PC-3 (cell line): ENCODE measurements at regions not wholly inside any gene's neighbourhood (a gene's known extent, or its start where the extent isn't known, plus 50 kb on each side); places are given as distances from the start of the nearest gene placed in this dataset.

Source experiments
- ATAC-seq: fragments of 200-7000 bp; cut with Tn5 transposase; 2 replicates; pipeline ENCODE4 v1.9.1; 2020; ENCODE audit warnings: mild to moderate bottlenecking, moderate library complexity
- BruUV-seq: library from RNA; stranded (reverse); fragments of 400-500 nt; replicated peaks from 2 replicates; lab custom pipeline; 2021; lab: Mats Ljungman, UMichigan
- CTCF ChIA-PET: fragments of 300-600 bp; sonication (Branson Sonifier 250); formaldehyde crosslinking; loops from one replicate; lab custom pipeline; 2022; ENCODE audit warnings: antibody characterized with exemption; lab: Charles Lee
- POLR2A ChIA-PET: fragments of 300-600 bp; sonication (Branson Sonifier 250); formaldehyde crosslinking; loops from one replicate; lab custom pipeline; 2022; ENCODE audit warnings: antibody characterized with exemption; ENCODE audit not compliant: unreplicated experiment; lab: Charles Lee
- DNase-seq: peaks from one replicate; pipeline ENCODE4 v3.0.0-alpha.2; 2015
- H2AFZ ChIP-seq: fragments of 300-600 bp; sonication (generic); 2 replicates; pipeline ENCODE4 v1.6.0; 2016; ENCODE audit warnings: antibody characterized with exemption, low read length
- H3F3A ChIP-seq: fragments of 300-600 bp; sonication (generic); one replicate; pipeline ENCODE4 v1.6.0; 2017; ENCODE audit warnings: antibody characterized with exemption, low read length, control low read depth, mild to moderate bottlenecking; ENCODE audit not compliant: unreplicated experiment
- H3K27ac ChIP-seq: fragments of 300-600 bp; sonication (generic); 2 replicates; pipeline ENCODE4 v1.5.1; 2016; ENCODE audit warnings: mild to moderate bottlenecking, low read length
- H3K27me3 ChIP-seq: fragments of 300-600 bp; sonication (generic); 2 replicates; pipeline ENCODE4 v1.6.1; 2016; ENCODE audit warnings: low read length, mixed read lengths
- H3K36me3 ChIP-seq: fragments of 300-600 bp; sonication (generic); 2 replicates; pipeline ENCODE4 v1.6.1; 2016; ENCODE audit warnings: low read depth, mixed run types, low read length, mixed read lengths
- H3K4me1 ChIP-seq: fragments of 300-600 bp; sonication (generic); 2 replicates; pipeline ENCODE4 v1.5.1; 2016; ENCODE audit warnings: low read length; ENCODE audit not compliant: insufficient read depth
- H3K4me2 ChIP-seq: fragments of 300-600 bp; sonication (generic); 2 replicates; pipeline ENCODE4 v1.6.0; 2016; ENCODE audit warnings: low read length
- H3K4me3 ChIP-seq: fragments of 300-600 bp; sonication (generic); 2 replicates; pipeline ENCODE4 v1.5.1; 2016; ENCODE audit warnings: mild to moderate bottlenecking, low read length, mixed read lengths
- H3K79me2 ChIP-seq: fragments of 300-600 bp; sonication (generic); 2 replicates; pipeline ENCODE4 v1.6.1; 2017; ENCODE audit warnings: low read length, mixed read lengths
- H3K9ac ChIP-seq: fragments of 300-600 bp; sonication (generic); 2 replicates; pipeline ENCODE4 v1.6.0; 2016; ENCODE audit warnings: mild to moderate bottlenecking, low read length
- H3K9me2 ChIP-seq: fragments of 300-600 bp; sonication (generic); replicated peaks from 2 replicates; pipeline ENCODE4 v1.6.1; 2016; ENCODE audit warnings: mixed run types, low read length, mixed read lengths
- H3K9me3 ChIP-seq: fragments of 300-600 bp; sonication (generic); 2 replicates; pipeline ENCODE4 v1.6.1; 2016; ENCODE audit warnings: low read length, mixed read lengths
- H4K20me1 ChIP-seq: fragments of 300-600 bp; sonication (generic); 2 replicates; pipeline ENCODE4 v1.6.1; 2016; ENCODE audit warnings: low read length, mixed read lengths
- EZH2 ChIP-seq: fragments of 300-600 bp; sonication (generic); IDR thresholded peaks from one replicate; pipeline ENCODE4 v1.6.1; 2017; ENCODE audit warnings: antibody characterized with exemption, mild to moderate bottlenecking, low read length; ENCODE audit not compliant: unreplicated experiment
- EZH2phosphoT487 ChIP-seq: fragments of 300-600 bp; sonication (generic); IDR thresholded peaks from 2 replicates; pipeline ENCODE4 v1.6.1; 2018; ENCODE audit warnings: mild to moderate bottlenecking, antibody characterized with exemption, low read length, borderline replicate concordance
- intact Hi-C: fragments of 100-400 bp; cut with micrococcal nuclease; formaldehyde crosslinking; loops from 2 replicates; pipeline ENCODE4 v1.9.0; 2023
- TF ChIP-seq, protein P1 (sequence below): fragments of 300-600 bp; sonication (generic); conservative IDR thresholded peaks from 2 replicates; pipeline ENCODE4 v1.5.1; 2017; ENCODE audit warnings: antibody characterized with exemption, low read depth, mild to moderate bottlenecking, low read length

- BruUV-seq: no TSS peak
- TF ChIP-seq EZH2phosphoT487 (no peak), EZH2 (no peak)
- TF ChIP-seq, protein P1, sequence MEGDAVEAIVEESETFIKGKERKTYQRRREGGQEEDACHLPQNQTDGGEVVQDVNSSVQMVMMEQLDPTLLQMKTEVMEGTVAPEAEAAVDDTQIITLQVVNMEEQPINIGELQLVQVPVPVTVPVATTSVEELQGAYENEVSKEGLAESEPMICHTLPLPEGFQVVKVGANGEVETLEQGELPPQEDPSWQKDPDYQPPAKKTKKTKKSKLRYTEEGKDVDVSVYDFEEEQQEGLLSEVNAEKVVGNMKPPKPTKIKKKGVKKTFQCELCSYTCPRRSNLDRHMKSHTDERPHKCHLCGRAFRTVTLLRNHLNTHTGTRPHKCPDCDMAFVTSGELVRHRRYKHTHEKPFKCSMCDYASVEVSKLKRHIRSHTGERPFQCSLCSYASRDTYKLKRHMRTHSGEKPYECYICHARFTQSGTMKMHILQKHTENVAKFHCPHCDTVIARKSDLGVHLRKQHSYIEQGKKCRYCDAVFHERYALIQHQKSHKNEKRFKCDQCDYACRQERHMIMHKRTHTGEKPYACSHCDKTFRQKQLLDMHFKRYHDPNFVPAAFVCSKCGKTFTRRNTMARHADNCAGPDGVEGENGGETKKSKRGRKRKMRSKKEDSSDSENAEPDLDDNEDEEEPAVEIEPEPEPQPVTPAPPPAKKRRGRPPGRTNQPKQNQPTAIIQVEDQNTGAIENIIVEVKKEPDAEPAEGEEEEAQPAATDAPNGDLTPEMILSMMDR: no peak
- H3K27ac ChIP-seq: no peak overlapping the region
- ATAC-seq (no peak), DNase-seq (peak; percentile 45)
- peak overlapping the region; percentile 84 for H2AFZ ChIP-seq
- no peaks in the 10 kb centered on the region for H3F3A ChIP-seq
- no peaks in the 10 kb centered on the region for H3K4me1 ChIP-seq
- no peaks in the 10 kb centered on the region for H3K9me2 ChIP-seq
- no peaks in the 10 kb centered on the region for H3K27me3 ChIP-seq
- H3K79me2 ChIP-seq: no peaks in the 10 kb centered on the region
- ChIA-PET POLR2A (no interaction called here), CTCF (no interaction called here)
- H3K36me3 ChIP-seq: no peaks in the 10 kb centered on the region
- intact Hi-C loops: no loop called here
- H3K9ac ChIP-seq: no peak overlapping the region
- peak overlapping the region; percentile 65 for H3K4me3 ChIP-seq
- no peaks in the 10 kb centered on the region for H3K9me3 ChIP-seq
- peak overlapping the region; percentile 75 for H3K4me2 ChIP-seq
- no peaks in the 10 kb centered on the region for H4K20me1 ChIP-seq
Measured at GRCh38 chrX:33725535-33726210, 406.4 kb downstream of the FAM47A start.

DNA sequence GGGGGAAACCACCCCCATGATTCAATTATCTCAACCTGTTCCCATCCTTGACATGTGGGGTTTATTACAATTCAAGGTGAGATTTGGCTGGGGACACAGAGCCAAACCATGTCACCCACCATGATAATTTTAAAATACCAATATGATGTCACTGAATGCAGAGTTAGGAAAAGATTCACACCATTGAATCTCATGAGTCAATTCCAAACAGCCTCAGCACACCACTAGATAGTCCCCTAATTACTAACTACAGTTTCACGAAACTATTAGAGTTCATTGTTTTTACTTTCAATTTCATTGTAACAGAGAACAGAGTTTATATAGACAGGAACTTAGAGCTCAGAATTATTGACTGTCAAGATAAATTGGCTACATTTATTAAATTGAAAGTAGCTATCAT, 410.2 kb downstream of the FAM47A start:
- BruUV-seq: no TSS peak

GRCh38 chrX:33686105-33686504, 446.0 kb downstream of the FAM47A start:
- ChIA-PET POLR2A (no interaction called here), CTCF (no interaction called here)
- Histone ChIP-seq H3K9ac (no peak overlapping the region), H3F3A (no peaks in the 10 kb centered on the region), H2AFZ (no peak overlapping the region), H3K9me3 (no peaks in the 10 kb centered on the region), H3K9me2 (no peaks in the 10 kb centered on the region), H3K4me1 (no peaks in the 10 kb centered on the region), H3K36me3 (no peaks in the 10 kb centered on the region), H3K27me3 (no peaks in the 10 kb centered on the region), H3K4me2 (no peak overlapping the region), H3K27ac (no peak overlapping the region), H3K79me2 (no peaks in the 10 kb centered on the region), H3K4me3 (no peak overlapping the region), H4K20me1 (no peaks in the 10 kb centered on the region)
- TF ChIP-seq EZH2phosphoT487: no peak
- TF ChIP-seq, protein P1: no peak
- no peak for TF ChIP-seq EZH2
- BruUV-seq: no TSS peak
- no peak for DNase-seq
- no peak for ATAC-seq
- intact Hi-C loops: no loop called here

More for the DNA sequence above, 410.2 kb downstream of the FAM47A start:
- TF ChIP-seq, protein P1: no peak
- TF ChIP-seq EZH2phosphoT487 (no peak), EZH2 (no peak)
- Histone ChIP-seq H3K4me2 (0 out of 2 replicates have a peak overlapping the region, but pooled peaks have one; percentile 19), H2AFZ (no peak overlapping the region), H4K20me1 (no peaks in the 10 kb centered on the region), H3K4me3 (no peak overlapping the region), H3K27me3 (no peaks in the 10 kb centered on the region), H3K9me3 (no peaks in the 10 kb centered on the region), H3K27ac (no peak overlapping the region), H3K9me2 (no peaks in the 10 kb centered on the region), H3K9ac (no peak overlapping the region), H3K79me2 (no peaks in the 10 kb centered on the region), H3K36me3 (no peaks in the 10 kb centered on the region), H3F3A (no peaks in the 10 kb centered on the region), H3K4me1 (no peaks in the 10 kb centered on the region)
- DNase-seq (no peak), ATAC-seq (no peak)
- intact Hi-C loops: no loop called here
- ChIA-PET CTCF (no interaction called here), POLR2A (no interaction called here)
